ACC112 (cell line): ENCODE measurements at regions not wholly inside any gene's neighbourhood (a gene's known extent, or its start where the extent isn't known, plus 50 kb on each side); places are given as distances from the start of the nearest gene placed in this dataset.

Source experiments
- H2AFZ ChIP-seq: fragments of 200-600 bp; sonication (generic); one replicate; pipeline ENCODE4 v1.6.0; 2017; ENCODE audit warnings: antibody characterized with exemption, low read length; ENCODE audit not compliant: unreplicated experiment
- H3K27ac ChIP-seq: fragments of 200-600 bp; sonication (generic); 2 replicates; pipeline ENCODE4 v1.5.1; 2014; ENCODE audit warnings: low read depth, mild to moderate bottlenecking, antibody characterized with exemption, low read length, moderate library complexity
- H3K27me3 ChIP-seq: fragments of 200-600 bp; sonication (generic); 2 replicates; pipeline ENCODE4 v1.6.1; 2014; ENCODE audit warnings: mild to moderate bottlenecking, antibody characterized with exemption, low read length, moderate library complexity, mixed read lengths; ENCODE audit not compliant: insufficient read depth
- H3K36me3 ChIP-seq: fragments of 200-600 bp; sonication (generic); 2 replicates; pipeline ENCODE4 v1.6.1; 2016; ENCODE audit warnings: mild to moderate bottlenecking, antibody characterized with exemption, low read length, moderate library complexity, mixed read lengths; ENCODE audit not compliant: insufficient read depth
- H3K4me1 ChIP-seq: fragments of 200-600 bp; sonication (generic); one replicate; pipeline ENCODE4 v1.6.1; 2016; ENCODE audit warnings: low read length, mixed read lengths; ENCODE audit not compliant: insufficient read depth, unreplicated experiment, control insufficient read depth
- H3K4me3 ChIP-seq: fragments of 200-600 bp; sonication (generic); 2 replicates; pipeline ENCODE4 v1.5.1; 2014; ENCODE audit warnings: mild to moderate bottlenecking, low read depth, low read length
- H3K79me2 ChIP-seq: fragments of 200-600 bp; sonication (generic); one replicate; pipeline ENCODE4 v1.6.0; 2016; ENCODE audit warnings: low read length; ENCODE audit not compliant: control insufficient read depth, unreplicated experiment, insufficient read depth

DNA sequence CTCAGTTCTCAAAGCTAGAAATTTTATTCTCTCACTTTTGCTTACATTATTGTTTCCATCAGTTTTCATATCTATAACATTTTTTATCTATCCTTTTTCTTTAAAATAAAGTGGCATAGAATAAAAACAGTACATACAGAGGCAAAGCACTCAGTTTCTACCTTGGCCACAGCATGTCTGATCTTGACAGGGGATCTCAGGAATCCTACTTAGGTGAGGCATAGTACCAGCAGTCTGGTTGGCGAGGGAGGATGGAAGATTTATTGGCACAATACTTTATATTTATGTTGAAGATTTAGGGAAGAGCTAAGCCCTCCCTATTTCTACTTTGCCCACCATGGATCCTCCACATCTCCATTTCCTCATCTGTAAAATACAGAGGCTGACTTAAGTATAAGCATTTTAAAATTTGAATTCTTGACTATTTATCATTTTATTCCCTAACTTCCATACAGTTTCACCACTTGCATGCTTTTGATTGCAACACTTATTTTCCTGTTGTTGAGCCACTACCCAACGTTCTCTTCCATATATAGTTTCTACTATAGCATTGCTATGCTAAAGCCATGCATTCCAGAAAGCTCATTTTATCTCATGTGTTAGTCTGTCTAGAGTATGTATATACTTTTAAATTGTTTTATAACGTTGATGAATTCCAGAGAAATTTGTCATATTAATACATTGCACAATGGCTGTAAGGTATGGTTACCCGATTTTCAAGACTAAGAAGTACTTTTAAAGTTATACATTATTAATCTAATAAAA, 506.7 kb downstream of the KCTD12 start:
- H3K79me2 ChIP-seq: no peaks in the 10 kb centered on the region

GRCh38 chr13:76378767-76379166, 507.4 kb downstream of the KCTD12 start:
- no peak overlapping the region for H3K4me3 ChIP-seq
- no peaks in the 10 kb centered on the region for H3K27me3 ChIP-seq
- H3K4me1 ChIP-seq: peaks cover 9% of the 10 kb centered on the region
- H3K79me2 ChIP-seq: no peaks in the 10 kb centered on the region
- H3K36me3 ChIP-seq: no peaks in the 10 kb centered on the region
- no peak overlapping the region for H2AFZ ChIP-seq
- no peak overlapping the region for H3K27ac ChIP-seq

More for the DNA sequence above, 506.7 kb downstream of the KCTD12 start:
- Histone ChIP-seq H3K27me3 (no peaks in the 10 kb centered on the region), H3K4me3 (no peak overlapping the region), H2AFZ (no peak overlapping the region), H3K4me1 (peaks cover 17% of the 10 kb centered on the region), H3K36me3 (no peaks in the 10 kb centered on the region), H3K27ac (no peak overlapping the region)

DNA sequence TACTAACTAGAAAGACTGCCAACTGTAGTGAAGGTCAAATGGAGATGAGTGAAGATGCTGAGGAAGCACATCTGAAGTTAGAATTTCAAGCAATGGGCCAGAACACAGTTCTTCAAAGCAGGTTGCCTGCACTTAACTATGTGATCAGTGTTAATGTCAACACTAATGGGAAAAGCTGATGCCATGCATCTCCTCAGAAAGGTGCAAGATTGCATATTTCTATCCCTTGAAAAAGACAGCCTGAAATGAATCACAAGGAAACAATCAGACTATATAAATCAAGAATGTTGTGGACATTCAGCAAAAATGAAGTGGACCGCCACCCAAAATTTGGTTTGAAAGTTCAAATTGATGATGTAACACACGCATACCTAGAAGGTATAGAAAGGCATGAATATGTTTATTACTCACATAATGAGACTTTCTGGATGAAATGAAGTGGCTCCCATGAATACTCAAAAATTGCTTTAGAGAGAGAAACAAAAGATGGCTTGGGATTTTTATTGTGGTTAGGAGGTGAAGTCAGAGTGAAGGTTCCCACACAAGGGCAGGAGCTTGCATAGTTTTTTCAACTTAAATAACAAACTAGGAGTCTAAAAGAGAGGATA, 522.4 kb downstream of the KCTD12 start:
- Histone ChIP-seq H3K4me3 (no peak overlapping the region), H3K27me3 (no peaks in the 10 kb centered on the region), H2AFZ (no peak overlapping the region), H3K27ac (no peak overlapping the region), H3K79me2 (no peaks in the 10 kb centered on the region), H3K4me1 (no peaks in the 10 kb centered on the region), H3K36me3 (no peaks in the 10 kb centered on the region)

- Histone ChIP-seq H3K79me2 (no peaks in the 10 kb centered on the region), H3K4me1 (no peaks in the 10 kb centered on the region), H3K36me3 (no peaks in the 10 kb centered on the region), H3K27me3 (no peaks in the 10 kb centered on the region), H3K4me3 (no peak overlapping the region), H2AFZ (no peak overlapping the region), H3K27ac (no peak overlapping the region)
Measured at GRCh38 chr13:76361868-76362267, 524.3 kb downstream of the KCTD12 start.

- Histone ChIP-seq H3K27me3 (no peaks in the 10 kb centered on the region), H3K4me3 (no peak overlapping the region), H2AFZ (no peak overlapping the region), H3K79me2 (no peaks in the 10 kb centered on the region), H3K27ac (no peak overlapping the region), H3K36me3 (no peaks in the 10 kb centered on the region), H3K4me1 (no peaks in the 10 kb centered on the region)
Measured at GRCh38 chr13:76351541-76352229, 534.5 kb downstream of the KCTD12 start.

- Histone ChIP-seq H3K36me3 (no peaks in the 10 kb centered on the region), H2AFZ (no peak overlapping the region), H3K79me2 (no peaks in the 10 kb centered on the region), H3K4me1 (no peaks in the 10 kb centered on the region), H3K27ac (no peak overlapping the region), H3K27me3 (no peaks in the 10 kb centered on the region), H3K4me3 (no peak overlapping the region)
Measured at GRCh38 chr13:76350399-76350798, 535.8 kb downstream of the KCTD12 start.

GRCh38 chr13:76349700-76350099, 536.5 kb downstream of the KCTD12 start:
- Histone ChIP-seq H3K27ac (no peak overlapping the region), H3K36me3 (no peaks in the 10 kb centered on the region), H3K27me3 (no peaks in the 10 kb centered on the region), H3K4me3 (no peak overlapping the region), H3K79me2 (no peaks in the 10 kb centered on the region), H3K4me1 (no peaks in the 10 kb centered on the region), H2AFZ (no peak overlapping the region)

DNA sequence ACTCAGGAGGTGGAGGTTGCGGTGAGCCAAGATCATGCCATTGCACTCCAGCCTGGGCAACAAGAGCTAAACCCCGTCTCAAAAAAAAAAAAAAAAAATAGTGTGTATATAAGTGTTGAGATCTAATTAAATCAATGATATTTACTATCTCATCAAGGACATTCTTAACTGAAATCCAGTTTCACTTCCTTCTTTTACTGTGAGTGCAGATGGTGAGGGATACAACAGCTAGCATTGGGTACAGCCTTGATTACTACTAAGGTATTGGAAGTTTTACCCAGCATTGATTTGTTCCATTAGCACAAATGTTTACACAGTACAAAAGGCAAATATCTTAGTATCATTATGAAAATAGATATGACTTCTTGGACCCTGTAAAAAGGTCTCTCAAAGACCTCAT, 546.6 kb downstream of the KCTD12 start:
- Histone ChIP-seq H3K27me3 (no peaks in the 10 kb centered on the region), H3K4me3 (no peak overlapping the region), H3K79me2 (no peaks in the 10 kb centered on the region), H3K36me3 (no peaks in the 10 kb centered on the region), H3K27ac (no peak overlapping the region), H2AFZ (no peak overlapping the region), H3K4me1 (no peaks in the 10 kb centered on the region)

DNA sequence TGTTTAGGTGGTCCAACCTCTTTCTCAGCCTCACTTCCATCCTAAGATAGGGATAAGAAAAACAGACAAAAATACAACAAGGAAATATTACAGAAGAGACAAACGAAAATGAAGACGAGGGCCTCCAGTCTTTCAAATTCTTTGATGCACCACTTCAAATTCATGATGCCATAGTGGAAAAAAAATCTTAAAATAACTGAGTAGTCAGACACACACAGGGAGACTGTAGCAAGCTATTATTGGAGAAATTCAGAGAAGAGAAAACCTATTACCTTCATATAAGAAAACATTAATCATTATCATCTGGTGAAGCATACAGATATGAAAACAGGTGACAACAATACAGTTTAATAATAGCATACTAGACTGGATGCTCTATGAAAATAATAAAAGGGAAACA, 548.2 kb downstream of the KCTD12 start:
- Histone ChIP-seq H3K4me1 (no peaks in the 10 kb centered on the region), H3K27me3 (no peaks in the 10 kb centered on the region), H3K36me3 (no peaks in the 10 kb centered on the region), H3K79me2 (no peaks in the 10 kb centered on the region), H2AFZ (no peak overlapping the region), H3K4me3 (no peak overlapping the region), H3K27ac (no peak overlapping the region)

DNA sequence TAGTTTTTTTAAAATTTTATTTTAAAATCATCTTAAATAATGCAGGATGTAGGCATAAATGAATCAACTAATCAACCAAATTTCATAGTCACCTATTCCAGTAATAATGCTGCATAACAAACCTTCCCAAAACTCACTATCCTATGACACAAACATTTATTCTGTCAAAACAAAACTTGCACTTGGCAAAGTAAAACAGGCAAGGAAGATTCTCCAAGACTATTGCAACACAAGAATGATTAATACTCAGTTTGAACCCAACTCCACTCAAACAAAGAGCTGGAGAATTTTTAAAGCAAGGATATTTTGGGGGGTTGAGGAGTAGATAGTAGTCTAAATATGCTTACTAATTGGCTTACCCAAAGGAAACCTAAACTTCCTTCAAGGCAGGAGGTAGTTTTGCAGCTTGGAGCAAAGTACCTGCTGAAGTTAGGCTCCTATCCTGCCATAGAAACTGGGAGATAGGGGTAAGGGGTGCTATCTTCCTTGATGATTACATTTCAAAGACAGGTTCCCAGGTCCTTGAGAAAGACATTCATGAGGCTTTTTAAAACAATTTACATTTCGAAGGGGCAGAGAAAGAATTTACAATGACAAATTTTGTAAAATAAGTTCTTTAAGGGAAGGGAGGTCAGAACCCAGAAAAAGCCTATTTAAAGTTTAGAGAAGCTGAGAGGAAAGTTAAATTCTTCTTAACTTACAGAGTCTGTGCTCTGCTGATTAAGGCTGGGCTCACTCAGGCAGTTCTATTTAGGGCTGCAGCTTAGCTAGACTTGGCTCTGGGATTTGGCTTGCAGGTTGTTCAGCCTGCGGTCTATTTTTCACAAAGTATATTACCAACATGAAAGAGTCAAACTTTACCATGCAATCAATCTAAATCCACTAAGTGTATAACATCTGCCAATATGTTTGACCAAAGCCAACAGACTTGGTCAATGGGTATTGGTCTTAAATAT, 549.0 kb downstream of the KCTD12 start:
- Histone ChIP-seq H3K4me1 (no peaks in the 10 kb centered on the region), H3K4me3 (no peak overlapping the region), H3K79me2 (no peaks in the 10 kb centered on the region), H3K36me3 (no peaks in the 10 kb centered on the region), H3K27me3 (no peaks in the 10 kb centered on the region), H2AFZ (no peak overlapping the region), H3K27ac (no peak overlapping the region)
